IMR-90 (cell line): ENCODE measurements at regions not wholly inside any gene's neighbourhood (a gene's known extent, or its start where the extent isn't known, plus 50 kb on each side); places are given as distances from the start of the nearest gene placed in this dataset.
A peak's percentile ranks its signal among the peaks of the same experiment; 100 is the strongest.

Experiments used
- ATAC-seq: fragments of 200-7000 bp; cut with Tn5 transposase; 2 replicates; pipeline ENCODE4 v1.9.1; 2020; ENCODE audit warnings: low read depth, mild to moderate bottlenecking, moderate library complexity
- BruUV-seq: library from RNA; stranded (reverse); fragments of 400-500 nt; replicated peaks from 2 replicates; lab custom pipeline; 2021; lab: Mats Ljungman, UMichigan
- CTCF ChIA-PET: fragments of 300-600 bp; formaldehyde crosslinking; extraction: SDS; loops from one replicate; lab custom pipeline; 2021; ENCODE audit warnings: antibody characterized with exemption; lab: Yijun Ruan, JAX
- POLR2A ChIA-PET: fragments of 300-600 bp; sonication (Branson Sonifier 250); formaldehyde crosslinking; loops from one replicate; lab custom pipeline; 2022; ENCODE audit warnings: antibody characterized with exemption; ENCODE audit not compliant: unreplicated experiment; lab: Charles Lee
- DNase-seq: peaks from one replicate; pipeline ENCODE4 v3.0.0; 2013
- H2AFZ ChIP-seq: replicated peaks from 2 replicates; pipeline ENCODE3; 2013; ENCODE audit warnings: low read length, mild to moderate bottlenecking; ENCODE audit not compliant: poor library complexity
- H2AK5ac ChIP-seq: 2 replicates; pipeline ENCODE4 v1.6.1; 2013; ENCODE audit warnings: low read depth, low read length, inconsistent platforms
- H2AK9ac ChIP-seq: replicated peaks from 2 replicates; pipeline ENCODE3; 2013; ENCODE audit warnings: mild to moderate bottlenecking, low read depth, low read length, moderate library complexity; ENCODE audit not compliant: poor library complexity
- H2BK120ac ChIP-seq: 2 replicates; pipeline ENCODE4 v1.6.1; 2013; ENCODE audit warnings: low read depth, low read length, inconsistent platforms
- H2BK15ac ChIP-seq: 3 replicates; pipeline ENCODE4 v1.6.1; 2013; ENCODE audit warnings: low read depth, low read length, inconsistent platforms
- H2BK20ac ChIP-seq: 2 replicates; pipeline ENCODE4 v1.6.1; 2013; ENCODE audit warnings: low read depth, mild to moderate bottlenecking, inconsistent platforms, low read length, moderate library complexity
- H2BK5ac ChIP-seq: 2 replicates; pipeline ENCODE4 v1.6.1; 2013; ENCODE audit warnings: mild to moderate bottlenecking, low read depth, low read length, inconsistent platforms; ENCODE audit not compliant: poor library complexity, severe bottlenecking
- H3K14ac ChIP-seq: replicated peaks from 2 replicates; pipeline ENCODE4 v1.6.1; 2013; ENCODE audit warnings: low read depth, low read length, inconsistent platforms
- H3K18ac ChIP-seq: 2 replicates; pipeline ENCODE4 v1.6.1; 2013; ENCODE audit warnings: low read depth, low read length, control low read depth
- H3K23ac ChIP-seq: 2 replicates; pipeline ENCODE4 v1.6.1; 2013; ENCODE audit warnings: low read depth, low read length, inconsistent platforms
- H3K27ac ChIP-seq: 2 replicates; pipeline ENCODE4 v1.5.1; 2013; ENCODE audit warnings: mild to moderate bottlenecking, control low read depth, low read length; ENCODE audit not compliant: insufficient read depth
- H3K27me3 ChIP-seq: 2 replicates; pipeline ENCODE4 v1.6.1; 2013; ENCODE audit warnings: low read length; ENCODE audit not compliant: control insufficient read depth, insufficient read depth
- H3K36me3 ChIP-seq: 2 replicates; pipeline ENCODE4 v1.6.1; 2013; ENCODE audit warnings: low read length, mixed read lengths; ENCODE audit not compliant: control insufficient read depth, insufficient read depth
- H3K4ac ChIP-seq: 2 replicates; pipeline ENCODE4 v1.6.1; 2013; ENCODE audit warnings: low read depth, low read length, inconsistent platforms
- H3K4me1 ChIP-seq: 2 replicates; pipeline ENCODE4 v1.6.1; 2013; ENCODE audit warnings: low read length, mixed read lengths; ENCODE audit not compliant: control insufficient read depth, insufficient read depth
- H3K4me2 ChIP-seq: 2 replicates; pipeline ENCODE4 v1.6.1; 2013; ENCODE audit warnings: low read depth, mild to moderate bottlenecking, control low read depth, low read length, moderate library complexity
- H3K4me3 ChIP-seq: 2 replicates; pipeline ENCODE4 v1.5.1; 2013; ENCODE audit warnings: low read depth, mild to moderate bottlenecking, control low read depth, low read length, moderate library complexity; ENCODE audit not compliant: insufficient read depth
- H3K56ac ChIP-seq: 2 replicates; pipeline ENCODE4 v1.6.1; 2013; ENCODE audit warnings: low read length, inconsistent platforms; ENCODE audit not compliant: insufficient read depth; ENCODE audit errors: extremely low read depth
- H3K79me1 ChIP-seq, 2 experiments: 2 replicates each; pipeline ENCODE4 v1.6.1; 2013; ENCODE audit warnings: low read length in 2 of 2, inconsistent platforms in 1 of 2, low read depth in 1 of 2
- H3K9ac ChIP-seq: 2 replicates; pipeline ENCODE4 v1.6.1; 2013; ENCODE audit warnings: low read depth, low read length, control low read depth
- H3K9me1 ChIP-seq: 2 replicates; pipeline ENCODE4 v1.6.1; 2013; ENCODE audit warnings: low read length, inconsistent platforms; ENCODE audit not compliant: insufficient read depth
- H3K9me3 ChIP-seq: 2 replicates; pipeline ENCODE4 v1.6.1; 2013; ENCODE audit warnings: low read length; ENCODE audit not compliant: control insufficient read depth, insufficient read depth
- H4K20me1 ChIP-seq: 2 replicates; pipeline ENCODE4 v1.6.1; 2013; ENCODE audit warnings: low read length, inconsistent platforms; ENCODE audit not compliant: insufficient read depth
- H4K5ac ChIP-seq: 2 replicates; pipeline ENCODE4 v1.6.1; 2013; ENCODE audit warnings: mild to moderate bottlenecking, low read depth, low read length, control low read depth
- H4K8ac ChIP-seq, 2 experiments: 2 replicates each; pipeline ENCODE4 v1.6.1; 2013; ENCODE audit warnings: low read depth in 2 of 2, low read length in 2 of 2, control low read depth in 1 of 2, inconsistent platforms in 1 of 2
- H4K91ac ChIP-seq: 2 replicates; pipeline ENCODE4 v1.6.1; 2013; ENCODE audit warnings: low read depth, low read length, inconsistent platforms; ENCODE audit not compliant: insufficient read depth
- CEBPB ChIP-seq: IDR thresholded peaks from 2 replicates; pipeline ENCODE4 v1.6.1; 2012; ENCODE audit warnings: low read depth, low read length, improper control_type of control experiment
- CHD1 ChIP-seq: IDR thresholded peaks from 2 replicates; pipeline ENCODE4 v1.6.1; 2012; ENCODE audit warnings: low read depth, low read length, improper control_type of control experiment
- CTCF ChIP-seq: conservative IDR thresholded peaks from 2 replicates; pipeline ENCODE4 v1.5.1; 2012; ENCODE audit warnings: mild to moderate bottlenecking, low read depth, low read length, improper control_type of control experiment
- ELK1 ChIP-seq: fragments of 150-350 bp; IDR thresholded peaks from 2 replicates; pipeline ENCODE4 v1.6.1; 2016; ENCODE audit warnings: low read depth, mild to moderate bottlenecking, low read length, moderate library complexity, borderline replicate concordance
- MAZ ChIP-seq: IDR thresholded peaks from 2 replicates; pipeline ENCODE4 v1.6.1; 2012; ENCODE audit warnings: low read depth, mild to moderate bottlenecking, low read length, improper control_type of control experiment, moderate library complexity, borderline replicate concordance
- NFE2L2 ChIP-seq: fragments of 150-350 bp; IDR thresholded peaks from 2 replicates; pipeline ENCODE4 v1.6.1; 2016; ENCODE audit warnings: low read depth, mild to moderate bottlenecking, low read length
- RAD21 ChIP-seq: IDR thresholded peaks from 2 replicates; pipeline ENCODE4 v1.6.1; 2012; ENCODE audit warnings: low read length, improper control_type of control experiment
- RFX5 ChIP-seq: IDR thresholded peaks from 2 replicates; pipeline ENCODE4 v1.8.0; 2012; ENCODE audit warnings: low read depth, mild to moderate bottlenecking, low read length, moderate library complexity
- USF2 ChIP-seq: fragments of 150-350 bp; IDR thresholded peaks from 2 replicates; pipeline ENCODE4 v1.6.1; 2017; ENCODE audit warnings: mild to moderate bottlenecking, antibody characterized with exemption, low read length, low read depth
- WGBS, 2 experiments: methylation state at CpG; one replicate each; pipeline versions ENCODE4 v1.1.5 to v1.1.7; 2013; ENCODE audit warnings: missing lambda C conversion rate in 2 of 2; ENCODE audit not compliant: insufficient read length in 1 of 2; ENCODE audit errors: extremely low coverage in 2 of 2; 5-methylcytosine and 5-hydroxymethylcytosine counted together
- dilution Hi-C: fragments of 300-500 bp; cut with HindIII; formaldehyde crosslinking; loops from one replicate; pipeline ENCODE4 v1.14.3; 2018; ENCODE audit warnings: low sequenced_read_pairs; ENCODE audit not compliant: unreplicated experiment
- in situ Hi-C: fragments of 300-500 bp; cut with MboI; formaldehyde crosslinking; loops from 3 replicates; pipeline ENCODE4 v1.14.3; 2019; ENCODE audit warnings: low sequenced_read_pairs, inconsistent platforms, mixed read lengths
- intact Hi-C: fragments of 100-400 bp; cut with micrococcal nuclease; formaldehyde crosslinking; loops from 2 replicates; pipeline ENCODE4 v1.10.0; 2022

- Histone ChIP-seq H3K27ac (no peak overlapping the region), H3K4ac (no peak overlapping the region), H3K23ac (no peak overlapping the region), H4K8ac (no peak overlapping the region), H2AK9ac (no peak overlapping the region), H3K18ac (no peak overlapping the region), H4K91ac (no peak overlapping the region), H3K9me1 (no peaks in the 10 kb centered on the region), H2BK5ac (no peak overlapping the region), H4K5ac (no peak overlapping the region), H4K20me1 (no peaks in the 10 kb centered on the region), H3K27me3 (peaks cover 3% of the 10 kb centered on the region), H2AK5ac (no peak overlapping the region), H2BK15ac (no peak overlapping the region), H3K56ac (no peak overlapping the region), H3K9ac (no peak overlapping the region), H3K14ac (no peak overlapping the region), H2BK120ac (no peak overlapping the region), H3K4me2 (no peak overlapping the region), H3K4me1 (no peaks in the 10 kb centered on the region; the same call in 1 of the 2 replicates), H3K9me3 (no peaks in the 10 kb centered on the region), H2BK20ac (no peak overlapping the region), H3K4me3 (no peak overlapping the region), H3K36me3 (no peaks in the 10 kb centered on the region), H2AFZ (no peak overlapping the region), H3K79me1 (no peaks in the 10 kb centered on the region)
- POLR2A ChIA-PET = no interaction called here
- intact Hi-C loops = no loop called here
- dilution Hi-C loops = no loop called here
- CTCF ChIA-PET = no interaction called here
- DNase-seq (peak; percentile 12), ATAC-seq (no peak)
- TF ChIP-seq CHD1 (no peak), CEBPB (no peak), NFE2L2 (no peak), ELK1 (no peak), RFX5 (no peak), CTCF (no peak), USF2 (no peak), RAD21 (no peak), MAZ (no peak)
- in situ Hi-C loops = no loop called here
- no TSS peak for BruUV-seq
- WGBS, 2 experiments = no CpG with 5 or more reads among the region's 2 CpGs
These were observed 62.7 kb upstream of the GPR89A start for GRCh38 chr1:145545055-145545454.
